ENCODE measurements at regions not wholly inside any gene's neighbourhood (a gene's known extent, or its start where the extent isn't known, plus 50 kb on each side); places are given as distances from the start of the nearest gene placed in this dataset.
"Not testable (repeated sequence)": the region's sequence is repeated elsewhere in the genome, so short reads cannot be mapped to it uniquely, and the experiment has no call there.

DNA sequence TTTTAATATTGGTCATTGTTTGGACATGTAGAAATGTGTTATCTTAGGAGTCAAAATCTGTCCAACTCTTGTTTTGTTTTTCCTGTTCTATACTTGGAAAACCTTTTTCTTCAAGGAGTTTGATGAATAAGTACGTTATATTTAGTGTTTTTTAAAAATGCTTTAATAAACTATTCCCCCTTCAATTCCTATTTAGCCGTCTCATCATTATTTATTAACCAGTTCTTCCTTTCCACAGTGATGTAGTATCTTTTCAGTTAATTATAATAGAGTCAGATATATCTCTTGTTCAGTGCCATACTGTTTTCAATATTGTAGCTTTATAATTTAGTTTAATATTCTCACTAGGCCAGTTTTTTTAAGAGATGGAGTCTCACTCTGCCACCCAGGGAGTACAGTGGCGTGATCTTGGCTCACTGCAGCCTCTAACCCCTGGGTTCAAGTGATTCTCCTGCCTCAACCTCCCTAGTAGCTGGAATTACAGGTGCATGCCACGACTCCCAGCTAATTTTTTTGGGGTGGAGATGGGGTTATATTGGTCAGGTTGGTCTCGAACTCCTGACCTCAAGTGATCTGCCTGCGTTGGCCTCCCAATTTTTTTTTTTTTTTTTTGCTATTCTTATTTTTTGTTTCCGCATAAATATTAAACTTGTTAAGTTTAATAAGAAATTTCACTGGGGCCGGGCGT, 72.9 kb downstream of the KPNA2 start:
- peaks cover 4% of the 10 kb centered on the region for H3K4me1 ChIP-seq (ENCODE audit: insufficient read depth, low read length, severe bottlenecking)
- no peak overlapping the region for H3K4me3 ChIP-seq (ENCODE audit: low read depth, low read length, poor library complexity, severe bottlenecking)
- no peak overlapping the region for H3K4me2 ChIP-seq (ENCODE audit: low read length)
- no peaks in the 10 kb centered on the region for H4K20me1 ChIP-seq (ENCODE audit: insufficient read depth, low read length)
- no peak overlapping the region for H3K27ac ChIP-seq (ENCODE audit: low read depth, low read length, poor library complexity, severe bottlenecking)
- H3K9me3 ChIP-seq (ENCODE audit: low read length) = peaks cover 7% of the 10 kb centered on the region; the same call in 1 of the 2 replicates
- H3K9me2 ChIP-seq (ENCODE audit: low read depth, low read length) = no peaks in the 10 kb centered on the region
- no peak overlapping the region for H2AFZ ChIP-seq (ENCODE audit: low read length)
- H3K9ac ChIP-seq (ENCODE audit: low read length) = no peak overlapping the region
- TF ChIP-seq EZH2 (IDR thresholded peaks at IDR 0.05; ENCODE audit: borderline replicate concordance, low read length) = no peak
- TF ChIP-seq, protein P1, sequence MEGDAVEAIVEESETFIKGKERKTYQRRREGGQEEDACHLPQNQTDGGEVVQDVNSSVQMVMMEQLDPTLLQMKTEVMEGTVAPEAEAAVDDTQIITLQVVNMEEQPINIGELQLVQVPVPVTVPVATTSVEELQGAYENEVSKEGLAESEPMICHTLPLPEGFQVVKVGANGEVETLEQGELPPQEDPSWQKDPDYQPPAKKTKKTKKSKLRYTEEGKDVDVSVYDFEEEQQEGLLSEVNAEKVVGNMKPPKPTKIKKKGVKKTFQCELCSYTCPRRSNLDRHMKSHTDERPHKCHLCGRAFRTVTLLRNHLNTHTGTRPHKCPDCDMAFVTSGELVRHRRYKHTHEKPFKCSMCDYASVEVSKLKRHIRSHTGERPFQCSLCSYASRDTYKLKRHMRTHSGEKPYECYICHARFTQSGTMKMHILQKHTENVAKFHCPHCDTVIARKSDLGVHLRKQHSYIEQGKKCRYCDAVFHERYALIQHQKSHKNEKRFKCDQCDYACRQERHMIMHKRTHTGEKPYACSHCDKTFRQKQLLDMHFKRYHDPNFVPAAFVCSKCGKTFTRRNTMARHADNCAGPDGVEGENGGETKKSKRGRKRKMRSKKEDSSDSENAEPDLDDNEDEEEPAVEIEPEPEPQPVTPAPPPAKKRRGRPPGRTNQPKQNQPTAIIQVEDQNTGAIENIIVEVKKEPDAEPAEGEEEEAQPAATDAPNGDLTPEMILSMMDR (IDR thresholded peaks at IDR 0.05; ENCODE audit: low read length) = no peak
- no peaks in the 10 kb centered on the region; the same call in 1 of the 2 replicates for H3F3A ChIP-seq (ENCODE audit: insufficient read depth, low read length)
- H3K27me3 ChIP-seq (ENCODE audit: insufficient read depth, low read length) = no peaks in the 10 kb centered on the region
- peaks cover 44% of the 10 kb centered on the region for H3K79me2 ChIP-seq (ENCODE audit: insufficient read depth, low read length)
- peaks cover 29% of the 10 kb centered on the region for H3K36me3 ChIP-seq (ENCODE audit: insufficient read depth, low read length)

DNA sequence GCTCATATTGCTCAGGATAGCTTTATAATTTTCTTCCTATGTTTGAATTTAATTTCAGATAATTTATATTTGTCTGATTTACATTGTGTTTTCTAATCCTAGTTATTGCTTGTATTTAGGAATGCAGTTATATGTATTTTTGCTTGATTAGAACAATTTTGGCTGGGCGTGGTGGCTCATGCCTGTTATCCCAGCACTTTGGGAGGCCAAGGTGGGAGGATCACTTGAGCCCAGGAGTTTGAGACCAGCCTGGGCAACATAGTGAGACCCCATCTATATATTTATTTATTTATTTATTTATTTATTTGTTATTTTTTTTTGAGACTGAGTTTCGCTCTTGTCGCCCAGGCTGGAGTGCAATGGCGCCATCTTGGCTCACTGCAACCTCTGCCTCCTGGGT, 73.9 kb downstream of the KPNA2 start:
- peaks cover 43% of the 10 kb centered on the region for H3K79me2 ChIP-seq (ENCODE audit: insufficient read depth, low read length)
- not testable (repeated sequence) for H3K4me1 ChIP-seq (ENCODE audit: insufficient read depth, low read length, severe bottlenecking); H4K20me1 ChIP-seq (ENCODE audit: insufficient read depth, low read length)

DNA sequence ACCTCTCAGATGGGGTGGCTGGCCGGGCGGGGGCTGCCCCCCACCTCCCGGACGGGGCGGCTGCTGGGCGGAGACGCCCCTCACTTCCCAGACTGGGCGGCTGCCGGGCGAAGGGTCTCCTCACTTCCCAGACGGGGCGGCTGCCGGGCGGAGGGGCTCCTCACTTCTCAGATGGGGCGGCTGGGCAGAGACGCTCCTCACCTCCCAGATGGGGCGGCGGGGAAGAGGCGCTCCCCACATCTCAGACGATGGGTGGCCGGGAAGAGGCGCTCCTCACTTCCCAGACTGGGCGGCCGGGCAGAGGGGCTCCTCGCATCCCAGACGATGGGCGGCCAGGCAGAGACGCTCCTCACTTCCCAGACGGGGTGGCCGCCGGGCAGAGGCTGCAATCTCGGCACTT, 80.7 kb downstream of the KPNA2 start:
- H3K9me2 ChIP-seq (ENCODE audit: low read depth, low read length); H3K27ac ChIP-seq (ENCODE audit: low read depth, low read length, poor library complexity, severe bottlenecking); H3K4me3 ChIP-seq (ENCODE audit: low read depth, low read length, poor library complexity, severe bottlenecking); H3K4me1 ChIP-seq (ENCODE audit: insufficient read depth, low read length, severe bottlenecking); H3K9ac ChIP-seq (ENCODE audit: low read length); H3K4me2 ChIP-seq (ENCODE audit: low read length); H3K9me3 ChIP-seq (ENCODE audit: low read length); H3F3A ChIP-seq (ENCODE audit: insufficient read depth, low read length); H2AFZ ChIP-seq (ENCODE audit: low read length); H4K20me1 ChIP-seq (ENCODE audit: insufficient read depth, low read length); H3K79me2 ChIP-seq (ENCODE audit: insufficient read depth, low read length); H3K27me3 ChIP-seq (ENCODE audit: insufficient read depth, low read length): not testable (repeated sequence)
- H3K36me3 ChIP-seq (ENCODE audit: insufficient read depth, low read length) = peaks cover 31% of the 10 kb centered on the region

More for the DNA sequence above, 73.9 kb downstream of the KPNA2 start:
- H3F3A ChIP-seq (ENCODE audit: insufficient read depth, low read length); H3K9me3 ChIP-seq (ENCODE audit: low read length); H2AFZ ChIP-seq (ENCODE audit: low read length); H3K9ac ChIP-seq (ENCODE audit: low read length); H3K4me2 ChIP-seq (ENCODE audit: low read length); H3K4me3 ChIP-seq (ENCODE audit: low read depth, low read length, poor library complexity, severe bottlenecking); H3K27me3 ChIP-seq (ENCODE audit: insufficient read depth, low read length); H3K27ac ChIP-seq (ENCODE audit: low read depth, low read length, poor library complexity, severe bottlenecking); H3K9me2 ChIP-seq (ENCODE audit: low read depth, low read length): not testable (repeated sequence)
- H3K36me3 ChIP-seq (ENCODE audit: insufficient read depth, low read length) = peaks cover 30% of the 10 kb centered on the region

DNA sequence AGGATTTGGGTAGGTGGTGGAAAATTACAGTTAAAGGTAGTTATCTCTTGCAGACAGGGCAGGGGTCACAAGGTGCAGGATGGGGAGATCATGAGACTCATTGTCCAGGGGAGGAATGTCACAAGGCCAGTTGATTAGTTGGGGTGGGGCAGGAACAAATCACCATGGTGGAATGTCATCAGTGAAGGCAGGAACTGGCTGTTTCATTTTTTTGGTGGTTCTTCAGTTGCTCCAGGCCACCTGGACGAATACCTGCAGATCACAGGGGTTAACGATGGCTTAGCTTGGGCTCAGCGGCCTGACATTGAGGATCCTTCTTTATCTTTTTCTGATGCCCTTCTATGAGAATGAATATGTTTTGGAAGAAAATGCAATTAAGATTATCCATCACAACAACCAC, 87.1 kb downstream of the KPNA2 start:
- Histone ChIP-seq H3K9ac (ENCODE audit: low read length) (no peak overlapping the region), H3K36me3 (ENCODE audit: insufficient read depth, low read length) (peaks cover 43% of the 10 kb centered on the region), H3K27me3 (ENCODE audit: insufficient read depth, low read length) (no peaks in the 10 kb centered on the region), H3K27ac (ENCODE audit: low read depth, low read length, poor library complexity, severe bottlenecking) (no peak overlapping the region), H3K9me3 (ENCODE audit: low read length) (no peaks in the 10 kb centered on the region; the same call in 1 of the 2 replicates), H3K9me2 (ENCODE audit: low read depth, low read length) (no peaks in the 10 kb centered on the region), H4K20me1 (ENCODE audit: insufficient read depth, low read length) (no peaks in the 10 kb centered on the region), H2AFZ (ENCODE audit: low read length) (no peak overlapping the region), H3K4me3 (ENCODE audit: low read depth, low read length, poor library complexity, severe bottlenecking) (no peak overlapping the region), H3K79me2 (ENCODE audit: insufficient read depth, low read length) (no peaks in the 10 kb centered on the region), H3K4me2 (ENCODE audit: low read length) (no peak overlapping the region), H3K4me1 (ENCODE audit: insufficient read depth, low read length, severe bottlenecking) (no peaks in the 10 kb centered on the region), H3F3A (ENCODE audit: insufficient read depth, low read length) (no peaks in the 10 kb centered on the region)
- no peak for TF ChIP-seq EZH2 (IDR thresholded peaks at IDR 0.05; ENCODE audit: borderline replicate concordance, low read length)
- TF ChIP-seq, protein P1 (IDR thresholded peaks at IDR 0.05; ENCODE audit: low read length) = no peak

Data from OCI-LY1 (cell line).